KMS-11 (cell line): ENCODE measurements at regions not wholly inside any gene's neighbourhood (a gene's known extent, or its start where the extent isn't known, plus 50 kb on each side); places are given as distances from the start of the nearest gene placed in this dataset.

Source experiments
- H2AFZ ChIP-seq: fragments of 200-600 bp; sonication (generic); 2 replicates; pipeline ENCODE4 v1.6.1; 2016; ENCODE audit warnings: antibody characterized with exemption, mixed run types, low read depth
- H3K27ac ChIP-seq: fragments of 200-600 bp; sonication (generic); 2 replicates; pipeline ENCODE4 v1.6.1; 2016; ENCODE audit warnings: mild to moderate bottlenecking, mixed run types
- H3K27me3 ChIP-seq: fragments of 200-600 bp; sonication (generic); 2 replicates; pipeline ENCODE4 v1.6.1; 2017; ENCODE audit warnings: mild to moderate bottlenecking, low read depth, mixed run types, moderate library complexity; ENCODE audit not compliant: insufficient read depth
- H3K36me3 ChIP-seq: fragments of 200-600 bp; sonication (generic); 2 replicates; pipeline ENCODE4 v1.6.1; 2017; ENCODE audit warnings: mild to moderate bottlenecking, mixed run types; ENCODE audit not compliant: insufficient read depth
- H3K4me1 ChIP-seq: fragments of 200-600 bp; sonication (generic); 2 replicates; pipeline ENCODE4 v1.6.1; 2016; ENCODE audit warnings: mild to moderate bottlenecking, low read depth, mixed run types; ENCODE audit not compliant: poor library complexity, severe bottlenecking
- H3K4me2 ChIP-seq: fragments of 200-600 bp; sonication (generic); 2 replicates; pipeline ENCODE4 v1.7.0; 2016; ENCODE audit warnings: mild to moderate bottlenecking, mixed run types
- H3K4me3 ChIP-seq: fragments of 200-600 bp; sonication (generic); IDR thresholded peaks from 2 replicates; pipeline ENCODE4 v1.6.1; 2017; ENCODE audit warnings: low read depth, low read length, mixed read lengths; ENCODE audit not compliant: insufficient read depth
- H3K79me2 ChIP-seq: fragments of 200-600 bp; sonication (generic); 2 replicates; pipeline ENCODE4 v1.6.1; 2016; ENCODE audit warnings: low read depth, mixed run types; ENCODE audit not compliant: insufficient read depth
- H3K9ac ChIP-seq: fragments of 200-600 bp; sonication (generic); 2 replicates; pipeline ENCODE4 v1.6.1; 2016; ENCODE audit warnings: mild to moderate bottlenecking, mixed run types
- H4K20me1 ChIP-seq: fragments of 200-600 bp; sonication (generic); 2 replicates; pipeline ENCODE4 v1.6.1; 2016; ENCODE audit warnings: mild to moderate bottlenecking, mixed run types; ENCODE audit not compliant: insufficient read depth
- CTCF ChIP-seq: fragments of 200-600 bp; sonication (generic); conservative IDR thresholded peaks from 2 replicates; pipeline ENCODE4 v1.6.1; 2017; ENCODE audit warnings: low read depth, mild to moderate bottlenecking, antibody characterized with exemption, low read length, moderate library complexity, mixed read lengths

DNA sequence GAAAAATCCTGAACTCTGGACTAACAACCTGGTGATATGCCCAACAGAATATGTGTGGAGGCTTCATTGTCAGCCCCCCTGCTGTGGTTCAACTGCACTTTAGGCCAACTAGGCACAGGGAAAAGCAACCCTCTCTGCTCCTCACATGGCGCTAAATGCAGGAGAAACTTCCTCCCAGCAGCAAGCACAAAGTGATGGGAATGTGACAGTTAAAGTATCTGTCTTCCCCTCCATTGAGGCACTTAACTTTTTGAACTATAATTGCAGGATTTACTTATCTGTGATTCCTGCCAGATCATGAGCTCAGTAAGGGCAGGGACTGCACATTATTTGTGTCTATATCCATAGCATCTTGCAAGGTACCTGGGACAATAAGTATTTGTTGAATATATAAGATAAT lies 981.2 kb upstream of the KLHL29 start:
- no peak overlapping the region for H3K4me2 ChIP-seq
- no peaks in the 10 kb centered on the region for H3K36me3 ChIP-seq
- no peaks in the 10 kb centered on the region for H3K79me2 ChIP-seq
- H3K9ac ChIP-seq = no peak overlapping the region
- H4K20me1 ChIP-seq = no peaks in the 10 kb centered on the region
- no peaks in the 10 kb centered on the region for H3K4me1 ChIP-seq
- no peaks in the 10 kb centered on the region for H3K27me3 ChIP-seq
- H3K4me3 ChIP-seq = no peak overlapping the region
- H3K27ac ChIP-seq = no peak overlapping the region
- no peak for TF ChIP-seq CTCF
- H2AFZ ChIP-seq = no peak overlapping the region

DNA sequence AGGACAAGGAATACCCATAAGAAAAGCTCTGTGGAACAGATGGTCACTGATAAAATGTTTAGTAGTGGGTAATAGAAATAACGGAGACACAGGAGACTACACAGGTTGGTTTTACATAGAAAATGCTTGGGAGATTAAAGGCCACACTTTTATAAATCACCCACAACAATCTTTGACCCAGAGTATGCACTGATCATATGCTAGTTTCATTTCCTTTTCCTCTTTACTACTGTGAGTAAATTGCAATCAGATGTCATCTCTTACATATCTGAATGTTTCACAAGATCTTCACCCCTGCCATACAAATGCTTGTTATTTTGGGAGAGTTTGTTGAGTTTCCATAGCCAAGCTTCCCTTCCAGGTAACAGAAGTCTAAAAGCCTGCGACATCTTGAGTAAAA lies 978.4 kb upstream of the KLHL29 start:
- H3K79me2 ChIP-seq = no peaks in the 10 kb centered on the region
- no peaks in the 10 kb centered on the region for H3K36me3 ChIP-seq
- no peak overlapping the region for H3K27ac ChIP-seq
- no peak for TF ChIP-seq CTCF
- no peak overlapping the region for H3K4me2 ChIP-seq
- H3K27me3 ChIP-seq = no peaks in the 10 kb centered on the region
- H3K4me1 ChIP-seq = no peaks in the 10 kb centered on the region
- H4K20me1 ChIP-seq = no peaks in the 10 kb centered on the region
- no peak overlapping the region for H2AFZ ChIP-seq
- no peak overlapping the region for H3K4me3 ChIP-seq
- H3K9ac ChIP-seq = no peak overlapping the region

DNA sequence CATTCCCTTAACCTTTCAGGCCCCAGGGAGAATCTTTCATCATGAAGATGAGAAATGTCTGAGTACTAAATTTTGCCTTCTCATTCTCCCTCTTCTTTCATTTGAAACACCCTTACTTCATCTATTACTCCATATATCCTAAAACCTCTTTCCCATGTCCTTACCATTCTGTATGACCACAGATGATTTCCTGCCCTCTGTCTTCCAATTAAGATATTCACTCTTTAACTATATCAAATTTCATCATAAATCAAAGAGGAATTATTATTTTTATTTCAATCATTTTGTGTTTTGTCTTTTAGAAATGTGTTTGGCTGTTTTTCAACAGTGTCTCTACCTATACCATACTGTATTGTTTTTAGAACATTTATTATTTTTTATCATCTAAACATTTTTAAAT lies 964.9 kb upstream of the KLHL29 start:
- H3K4me2 ChIP-seq = no peak overlapping the region
- no peaks in the 10 kb centered on the region for H3K4me1 ChIP-seq
- H3K27ac ChIP-seq = no peak overlapping the region
- no peak overlapping the region for H3K9ac ChIP-seq
- H4K20me1 ChIP-seq = no peaks in the 10 kb centered on the region
- H3K4me3 ChIP-seq = no peak overlapping the region
- no peak for TF ChIP-seq CTCF
- no peaks in the 10 kb centered on the region for H3K27me3 ChIP-seq
- no peak overlapping the region for H2AFZ ChIP-seq
- no peaks in the 10 kb centered on the region for H3K79me2 ChIP-seq
- no peaks in the 10 kb centered on the region for H3K36me3 ChIP-seq

DNA sequence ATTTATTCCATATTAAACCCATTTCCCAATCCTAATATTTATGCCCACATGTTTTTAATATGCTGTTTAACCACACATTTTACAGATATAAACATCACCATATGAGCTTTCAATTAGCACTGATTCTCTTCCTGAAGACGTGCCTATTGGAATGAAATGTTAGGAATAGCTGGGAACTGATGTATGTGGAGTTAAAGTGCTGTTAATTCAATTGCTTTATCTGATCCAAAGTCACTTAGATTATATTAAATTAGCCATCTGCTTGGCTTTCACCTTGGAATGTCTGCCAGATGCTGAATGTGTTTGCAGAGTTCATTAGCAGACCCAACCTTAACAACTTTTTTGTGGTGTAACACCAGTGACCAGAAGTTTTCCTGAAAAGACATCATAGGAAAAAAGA lies 942.9 kb upstream of the KLHL29 start:
- Histone ChIP-seq H3K27ac (no peak overlapping the region), H2AFZ (no peak overlapping the region), H4K20me1 (no peaks in the 10 kb centered on the region), H3K4me2 (no peak overlapping the region), H3K9ac (no peak overlapping the region), H3K4me1 (no peaks in the 10 kb centered on the region), H3K36me3 (no peaks in the 10 kb centered on the region), H3K27me3 (no peaks in the 10 kb centered on the region), H3K79me2 (no peaks in the 10 kb centered on the region), H3K4me3 (no peak overlapping the region)
- no peak for TF ChIP-seq CTCF

- H3K27me3 ChIP-seq = no peaks in the 10 kb centered on the region
- TF ChIP-seq CTCF = no peak
- H3K4me3 ChIP-seq = no peak overlapping the region
These were observed 940.7 kb upstream of the KLHL29 start for GRCh38 chr2:22444281-22444680.

More at GRCh38 chr2:22444281-22444680, 940.7 kb upstream of the KLHL29 start:
- no peak overlapping the region for H3K4me2 ChIP-seq
- H3K36me3 ChIP-seq = no peaks in the 10 kb centered on the region
- H4K20me1 ChIP-seq = no peaks in the 10 kb centered on the region
- H3K4me1 ChIP-seq = no peaks in the 10 kb centered on the region
- no peak overlapping the region for H3K9ac ChIP-seq
- H3K79me2 ChIP-seq = no peaks in the 10 kb centered on the region
- H2AFZ ChIP-seq = no peak overlapping the region
- H3K27ac ChIP-seq = no peak overlapping the region
